A673 (cell line): ENCODE measurements at regions not wholly inside any gene's neighbourhood (a gene's known extent, or its start where the extent isn't known, plus 50 kb on each side); places are given as distances from the start of the nearest gene placed in this dataset.

Experiments
- BruUV-seq: library from RNA; stranded (reverse); fragments of 400-500 nt; replicated peaks from 2 replicates; lab custom pipeline; 2021; lab: Mats Ljungman, UMichigan
- CTCF ChIA-PET: fragments of 300-600 bp; sonication (Branson Sonifier 250); formaldehyde crosslinking; loops from one replicate; lab custom pipeline; 2022; ENCODE audit warnings: antibody characterized with exemption; lab: Charles Lee
- POLR2A ChIA-PET: fragments of 300-600 bp; sonication (Branson Sonifier 250); formaldehyde crosslinking; loops from one replicate; lab custom pipeline; 2022; ENCODE audit warnings: antibody characterized with exemption; ENCODE audit not compliant: low non-redundant PET; lab: Charles Lee
- DNase-seq: peaks from one replicate; pipeline ENCODE4 v3.0.0-alpha.2; 2015; ENCODE audit warnings: low spot score
- H3K27ac ChIP-seq: fragments of 200-600 bp; sonication (generic); 2 replicates; pipeline ENCODE4 v1.5.1; 2016; ENCODE audit warnings: mixed run types, low read depth, mild to moderate bottlenecking, mixed read lengths, antibody characterized with exemption, low read length; ENCODE audit not compliant: poor library complexity, severe bottlenecking
- H3K27me3 ChIP-seq: fragments of 200-600 bp; sonication (generic); replicated peaks from 2 replicates; pipeline ENCODE4 v1.6.1; 2017; ENCODE audit warnings: mixed run types, low read depth, mild to moderate bottlenecking, mixed read lengths, antibody characterized with exemption, low read length; ENCODE audit not compliant: insufficient read depth, poor library complexity
- H3K36me3 ChIP-seq: fragments of 200-600 bp; sonication (generic); 2 replicates; pipeline ENCODE4 v1.6.1; 2016; ENCODE audit warnings: mixed run types, mild to moderate bottlenecking, mixed read lengths, antibody characterized with exemption, low read length; ENCODE audit not compliant: insufficient read depth, poor library complexity, severe bottlenecking
- H3K4me1 ChIP-seq: fragments of 200-600 bp; sonication (generic); 2 replicates; pipeline ENCODE4 v1.6.1; 2017; ENCODE audit warnings: mixed run types, mild to moderate bottlenecking, mixed read lengths, antibody characterized with exemption, low read length; ENCODE audit not compliant: insufficient read depth, poor library complexity, severe bottlenecking
- H3K4me3 ChIP-seq: fragments of 200-600 bp; sonication (generic); 2 replicates; pipeline ENCODE4 v1.5.1; 2016; ENCODE audit warnings: low read depth, mixed run types, mild to moderate bottlenecking, mixed read lengths, low read length; ENCODE audit not compliant: poor library complexity, severe bottlenecking
- H3K9me3 ChIP-seq: fragments of 200-600 bp; sonication (generic); 2 replicates; pipeline ENCODE4 v1.6.1; 2016; ENCODE audit warnings: mixed run types, low read depth, mild to moderate bottlenecking, mixed read lengths, antibody characterized with exemption, low read length; ENCODE audit not compliant: poor library complexity, severe bottlenecking
- CTCF ChIP-seq: fragments of 300-800, 200-600 bp; sonication (generic); conservative IDR thresholded peaks from 2 replicates; pipeline ENCODE4 v1.5.1; 2017; ENCODE audit warnings: low read depth, mild to moderate bottlenecking, antibody characterized with exemption, low read length, moderate library complexity, mixed read lengths
- EZH2 ChIP-seq: fragments of 200-600 bp; sonication (generic); IDR thresholded peaks from 2 replicates; pipeline ENCODE4 v1.6.1; 2017; ENCODE audit warnings: borderline replicate concordance, low read depth, mild to moderate bottlenecking, mixed read lengths, antibody characterized with exemption, low read length; ENCODE audit not compliant: poor library complexity, severe bottlenecking
- intact Hi-C: fragments of 100-400 bp; cut with micrococcal nuclease; formaldehyde crosslinking; loops from one replicate; pipeline ENCODE4 v1.10.0; 2022; ENCODE audit not compliant: unreplicated experiment

GRCh38 chr3:152899306-152899705 is 64.4 kb downstream of the P2RY1 start:
- CTCF ChIA-PET = no interaction called here

GRCh38 chr3:152902141-152902669 is 67.3 kb downstream of the P2RY1 start:
- no TSS peak for BruUV-seq
- H3K27ac ChIP-seq = no peak overlapping the region
- DNase-seq = no peak
- no peaks in the 10 kb centered on the region for H3K9me3 ChIP-seq
- H3K4me3 ChIP-seq = no peak overlapping the region
- no peaks in the 10 kb centered on the region for H3K4me1 ChIP-seq
- intact Hi-C loops = no loop called here
- TF ChIP-seq CTCF = no peak
- ChIA-PET POLR2A (no interaction called here), CTCF (no interaction called here)
- H3K36me3 ChIP-seq = no peaks in the 10 kb centered on the region
- no peaks in the 10 kb centered on the region for H3K27me3 ChIP-seq

More at GRCh38 chr3:152899306-152899705, 64.4 kb downstream of the P2RY1 start:
- no peaks in the 10 kb centered on the region for H3K9me3 ChIP-seq
- intact Hi-C loops = no loop called here
- TF ChIP-seq CTCF (no peak), EZH2 (no peak)
- no TSS peak for BruUV-seq
- H3K36me3 ChIP-seq = no peaks in the 10 kb centered on the region
- H3K27ac ChIP-seq = no peak overlapping the region
- no peaks in the 10 kb centered on the region for H3K27me3 ChIP-seq
- no peak overlapping the region for H3K4me3 ChIP-seq
- POLR2A ChIA-PET = no interaction called here
- no peak for DNase-seq
- no peaks in the 10 kb centered on the region for H3K4me1 ChIP-seq

GRCh38 chr3:152905631-152906030 is 70.7 kb downstream of the P2RY1 start:
- H3K9me3 ChIP-seq = no peaks in the 10 kb centered on the region
- no peaks in the 10 kb centered on the region for H3K36me3 ChIP-seq
- intact Hi-C loops = no loop called here
- BruUV-seq = no TSS peak
- ChIA-PET CTCF (interaction anchor here (0.7 kb wide), 1 partner anchor 359 kb away, joined by 6 read pairs; no protein-coding TSS in a partner anchor), POLR2A (no interaction called here)
- DNase-seq = no peak
- no peak for TF ChIP-seq CTCF
- TF ChIP-seq EZH2 = no peak
- H3K27ac ChIP-seq = no peak overlapping the region
- peaks cover 10% of the 10 kb centered on the region for H3K4me1 ChIP-seq
- no peaks in the 10 kb centered on the region for H3K27me3 ChIP-seq
- no peak overlapping the region for H3K4me3 ChIP-seq
